Effector memory CD4-positive, alpha-beta T cell (primary cell): ENCODE measurements at regions not wholly inside any gene's neighbourhood (a gene's known extent, or its start where the extent isn't known, plus 50 kb on each side); places are given as distances from the start of the nearest gene placed in this dataset.

Experiments used
- DNase-seq, 3 donors: peaks; one replicate each; pipeline ENCODE4 v3.0.0-alpha.2; 2020
- H3K27ac ChIP-seq: 2 replicates; pipeline ENCODE4 v1.7.0; 2013; ENCODE audit warnings: mild to moderate bottlenecking, low read length, moderate library complexity; ENCODE audit not compliant: insufficient read depth, poor library complexity, severe bottlenecking
- H3K27me3 ChIP-seq: replicated peaks from 2 replicates; pipeline ENCODE4 v1.7.0; 2013; ENCODE audit warnings: mild to moderate bottlenecking, low read length; ENCODE audit not compliant: insufficient read depth, control insufficient read depth, poor library complexity, severe bottlenecking
- H3K36me3 ChIP-seq: 2 replicates; pipeline ENCODE4 v1.7.0; 2013; ENCODE audit warnings: mild to moderate bottlenecking, low read length, moderate library complexity; ENCODE audit not compliant: control insufficient read depth, insufficient read depth
- H3K4me1 ChIP-seq: 2 replicates; pipeline ENCODE4 v1.7.0; 2013; ENCODE audit warnings: low read length, mild to moderate bottlenecking; ENCODE audit not compliant: control insufficient read depth, insufficient read depth, poor library complexity, severe bottlenecking
- H3K4me3 ChIP-seq: 2 replicates; pipeline ENCODE4 v1.7.0; 2013; ENCODE audit warnings: low read length, low read depth, mild to moderate bottlenecking; ENCODE audit not compliant: insufficient read depth, poor library complexity, severe bottlenecking
- H3K9me3 ChIP-seq: 2 replicates; pipeline ENCODE4 v1.7.0; 2013; ENCODE audit warnings: mild to moderate bottlenecking, low read length, moderate library complexity; ENCODE audit not compliant: control insufficient read depth

DNA sequence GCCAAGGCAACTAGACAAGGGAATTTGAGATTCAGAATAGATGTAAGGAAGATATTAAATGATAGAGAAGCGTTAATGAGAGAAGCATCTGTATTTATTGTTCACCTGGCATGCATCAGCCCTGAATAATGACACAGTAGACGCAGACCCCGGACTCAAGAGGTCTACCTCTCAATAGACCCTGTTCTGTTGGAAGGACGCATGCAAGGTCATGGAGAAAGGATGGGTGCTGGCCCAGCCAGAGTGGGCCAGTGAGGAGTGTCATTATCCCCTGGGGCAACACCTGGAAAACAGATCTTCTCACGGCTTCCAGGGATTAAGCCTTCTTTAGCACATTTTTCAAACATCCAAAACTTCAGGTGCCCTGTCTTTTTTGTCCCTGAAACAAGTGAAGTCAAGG lies 461.0 kb downstream of the EIPR1 start:
- H3K9me3 ChIP-seq = no peaks in the 10 kb centered on the region
- no peak overlapping the region for H3K4me3 ChIP-seq
- no peaks in the 10 kb centered on the region for H3K27me3 ChIP-seq
- DNase-seq = no peak
- no peaks in the 10 kb centered on the region for H3K4me1 ChIP-seq
- H3K27ac ChIP-seq = no peak overlapping the region
- no peaks in the 10 kb centered on the region for H3K36me3 ChIP-seq

DNA sequence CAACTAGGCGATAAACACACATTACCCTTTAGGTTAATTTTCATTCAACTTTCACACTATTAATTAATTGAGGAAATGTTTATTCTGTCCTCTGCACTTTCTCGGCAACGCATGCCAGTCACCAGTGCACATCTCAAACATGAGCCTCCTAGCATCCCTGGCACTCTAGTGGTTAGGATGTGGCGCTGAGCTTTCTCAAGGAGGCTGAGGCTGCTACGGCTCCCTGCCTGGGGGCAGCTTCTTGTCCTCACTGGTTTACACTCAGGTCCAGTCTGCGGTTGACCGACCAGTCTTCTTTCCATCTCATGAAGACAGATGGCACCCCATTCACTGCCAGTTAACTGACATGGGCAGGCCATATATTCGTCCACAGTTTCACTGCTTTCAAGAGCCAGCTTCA lies 463.4 kb downstream of the EIPR1 start:
- Histone ChIP-seq H3K4me1 (no peaks in the 10 kb centered on the region), H3K27me3 (no peaks in the 10 kb centered on the region), H3K4me3 (no peak overlapping the region), H3K9me3 (no peaks in the 10 kb centered on the region), H3K27ac (no peak overlapping the region), H3K36me3 (no peaks in the 10 kb centered on the region)
- DNase-seq = no peak

DNA sequence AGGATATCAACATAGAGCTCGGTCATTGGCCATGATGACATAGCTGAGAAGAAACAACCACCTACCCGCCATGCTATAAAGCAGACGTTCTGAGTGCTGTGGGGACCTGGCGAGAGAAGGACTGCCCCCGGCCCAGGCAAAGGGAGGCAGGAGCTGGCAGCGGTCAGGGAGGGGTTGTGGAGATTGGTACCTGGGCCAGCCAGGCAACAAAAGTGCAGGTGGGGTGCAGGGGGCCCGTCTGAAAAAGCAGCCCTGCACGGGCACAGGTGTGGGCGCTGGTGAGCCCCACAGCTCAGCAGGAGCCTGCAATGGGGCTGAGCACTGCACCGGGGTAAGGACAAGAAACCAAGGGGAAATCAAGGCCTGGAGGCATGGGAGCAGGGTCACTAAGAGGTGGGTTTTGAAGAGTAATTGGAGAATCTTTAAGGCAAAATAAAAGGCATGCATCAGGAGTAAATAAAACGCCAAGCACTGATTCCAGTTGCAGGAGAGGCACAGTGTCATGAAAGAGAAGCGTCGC lies 464.0 kb downstream of the EIPR1 start:
- Histone ChIP-seq H3K4me3 (no peak overlapping the region), H3K9me3 (no peaks in the 10 kb centered on the region), H3K27ac (no peak overlapping the region), H3K4me1 (no peaks in the 10 kb centered on the region), H3K36me3 (no peaks in the 10 kb centered on the region), H3K27me3 (no peaks in the 10 kb centered on the region)
- no peak for DNase-seq

DNA sequence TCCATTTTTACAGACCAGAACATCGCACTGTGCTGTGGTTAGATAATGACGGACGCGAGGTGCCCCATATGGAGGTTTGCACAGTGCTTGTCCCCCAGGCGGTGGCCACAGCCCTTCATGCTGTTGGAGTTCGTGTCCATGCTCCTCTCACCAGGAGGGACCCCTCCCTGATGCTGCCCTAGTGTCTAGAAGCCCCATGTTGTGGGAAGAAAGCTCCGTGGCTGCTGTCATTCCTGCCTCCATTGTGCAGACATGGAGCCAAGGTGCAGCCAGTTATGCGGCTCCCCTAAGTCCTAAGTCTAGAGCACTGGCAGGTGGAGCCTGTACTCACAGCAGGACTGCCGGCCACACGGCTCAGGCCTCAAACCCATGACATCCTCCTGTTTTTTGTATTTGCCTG lies 464.9 kb downstream of the EIPR1 start:
- H3K36me3 ChIP-seq = no peaks in the 10 kb centered on the region
- no peaks in the 10 kb centered on the region for H3K4me1 ChIP-seq
- DNase-seq = no peak
- no peaks in the 10 kb centered on the region for H3K9me3 ChIP-seq
- H3K4me3 ChIP-seq = no peak overlapping the region
- H3K27ac ChIP-seq = no peak overlapping the region
- H3K27me3 ChIP-seq = no peaks in the 10 kb centered on the region

DNA sequence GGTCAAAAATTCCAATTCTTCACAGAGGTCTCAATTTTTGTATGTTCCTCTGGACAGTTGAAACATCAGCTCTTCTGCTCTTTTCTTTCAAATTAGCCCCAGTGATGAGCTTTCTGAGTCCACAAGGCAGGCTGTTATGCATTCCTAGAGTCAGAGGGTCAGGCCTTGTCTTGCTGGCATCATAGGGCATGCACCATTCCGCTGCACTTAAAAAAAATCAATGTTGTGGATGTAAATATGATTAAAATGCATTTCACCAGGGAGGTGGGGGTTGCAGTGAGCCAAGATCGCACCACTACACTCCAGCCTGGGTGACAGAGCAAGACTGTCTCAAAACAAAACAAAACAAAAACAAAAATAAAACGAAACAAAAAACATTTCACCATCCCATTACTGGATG lies 465.3 kb downstream of the EIPR1 start:
- Histone ChIP-seq H3K4me1 (no peaks in the 10 kb centered on the region), H3K27me3 (no peaks in the 10 kb centered on the region), H3K9me3 (no peaks in the 10 kb centered on the region), H3K4me3 (no peak overlapping the region), H3K27ac (no peak overlapping the region), H3K36me3 (no peaks in the 10 kb centered on the region)
- DNase-seq = no peak

DNA sequence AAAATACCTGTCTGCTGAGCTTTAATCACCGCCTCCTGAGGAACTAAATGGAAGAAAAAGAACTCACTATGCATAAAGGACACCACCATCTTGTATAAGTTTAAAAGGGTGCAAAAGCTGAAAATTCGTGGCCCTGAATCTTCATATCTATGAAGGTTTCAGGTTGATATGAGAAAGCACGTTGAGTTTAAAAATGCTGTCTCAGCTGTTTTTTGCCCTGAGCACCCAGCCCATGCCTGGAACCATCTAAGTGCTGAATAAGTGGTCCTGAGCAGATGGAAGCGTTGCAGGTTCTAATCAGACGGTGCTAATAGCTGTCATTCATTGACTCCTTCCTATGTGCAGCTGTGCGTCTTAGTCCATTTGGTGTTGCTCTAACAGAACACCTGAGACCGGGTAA lies 467.4 kb downstream of the EIPR1 start:
- no peaks in the 10 kb centered on the region for H3K4me1 ChIP-seq
- H3K36me3 ChIP-seq = no peaks in the 10 kb centered on the region
- H3K9me3 ChIP-seq = no peaks in the 10 kb centered on the region
- H3K27ac ChIP-seq = no peak overlapping the region
- no peaks in the 10 kb centered on the region for H3K27me3 ChIP-seq
- no peak for DNase-seq
- H3K4me3 ChIP-seq = no peak overlapping the region

DNA sequence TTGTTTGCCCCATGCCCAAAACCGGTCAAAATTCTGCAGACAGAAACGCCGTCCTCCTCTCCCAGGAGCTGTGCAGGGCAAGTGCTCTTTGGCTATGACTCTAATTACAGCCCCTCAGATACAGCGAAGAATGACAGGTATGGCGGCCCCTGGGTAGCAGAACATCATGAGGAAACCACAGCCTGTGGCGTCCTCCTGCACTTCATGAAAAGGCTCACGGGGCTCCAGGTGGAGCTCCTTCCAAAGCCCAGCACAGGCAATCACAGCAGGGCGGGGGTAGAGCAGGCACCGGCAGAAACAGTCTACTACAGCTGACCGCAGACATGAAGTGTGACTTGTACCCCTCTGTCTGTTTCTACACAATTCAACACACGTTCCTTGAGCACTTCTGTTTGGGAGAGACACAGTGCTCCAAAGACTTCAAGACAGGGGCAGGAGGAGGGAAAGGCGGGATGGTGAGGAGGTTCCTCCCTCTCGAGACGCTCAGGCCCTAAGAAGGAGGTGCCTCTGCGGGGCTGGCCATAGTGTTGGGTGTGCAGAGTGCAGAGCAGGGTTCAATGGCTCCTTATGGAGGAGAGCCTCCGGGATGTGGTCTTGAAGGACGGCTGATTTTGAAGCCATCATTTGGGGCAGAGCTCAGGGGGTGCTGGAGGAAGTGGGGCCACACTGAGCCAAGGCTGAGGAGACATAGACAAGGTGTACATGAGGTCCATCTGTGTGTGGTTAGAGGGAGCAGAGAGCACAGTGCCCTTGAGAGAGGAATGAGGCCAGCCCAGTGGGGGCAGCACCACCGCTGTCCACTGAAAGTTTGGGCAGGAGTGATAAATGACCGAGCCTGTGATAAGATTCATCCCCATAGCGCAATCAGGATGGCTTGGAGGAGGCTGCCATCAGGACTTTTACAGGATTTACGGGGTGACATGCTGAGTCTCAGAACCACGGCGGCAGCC lies 468.3 kb downstream of the EIPR1 start:
- no peaks in the 10 kb centered on the region for H3K9me3 ChIP-seq

DNA sequence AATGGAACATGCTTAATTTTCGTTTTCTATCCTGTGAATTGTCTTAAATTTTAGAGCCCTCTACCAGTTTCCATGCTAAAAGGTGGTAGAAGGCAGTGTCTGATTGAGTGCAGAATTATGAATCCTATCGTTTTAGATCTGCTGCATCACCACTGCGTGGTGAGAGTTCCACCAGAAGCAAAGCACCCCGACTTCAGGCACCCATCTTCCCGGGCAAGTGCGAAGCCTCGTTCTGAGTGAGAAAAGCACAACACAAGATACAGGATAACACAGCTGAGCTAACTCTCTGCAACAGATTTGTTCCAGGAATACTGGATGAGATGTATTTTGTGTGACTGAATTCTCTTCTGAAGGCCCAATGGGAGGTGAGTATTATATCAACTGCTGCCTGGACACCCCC lies 471.5 kb downstream of the EIPR1 start:
- Histone ChIP-seq H3K27ac (no peak overlapping the region), H3K36me3 (no peaks in the 10 kb centered on the region), H3K27me3 (no peaks in the 10 kb centered on the region), H3K9me3 (no peaks in the 10 kb centered on the region), H3K4me3 (no peak overlapping the region), H3K4me1 (no peaks in the 10 kb centered on the region)
- DNase-seq = no peak

More for the DNA sequence above, 468.3 kb downstream of the EIPR1 start:
- Histone ChIP-seq H3K4me1 (no peaks in the 10 kb centered on the region), H3K4me3 (no peak overlapping the region), H3K27ac (no peak overlapping the region), H3K36me3 (no peaks in the 10 kb centered on the region), H3K27me3 (no peaks in the 10 kb centered on the region)
- DNase-seq = no peak

DNA sequence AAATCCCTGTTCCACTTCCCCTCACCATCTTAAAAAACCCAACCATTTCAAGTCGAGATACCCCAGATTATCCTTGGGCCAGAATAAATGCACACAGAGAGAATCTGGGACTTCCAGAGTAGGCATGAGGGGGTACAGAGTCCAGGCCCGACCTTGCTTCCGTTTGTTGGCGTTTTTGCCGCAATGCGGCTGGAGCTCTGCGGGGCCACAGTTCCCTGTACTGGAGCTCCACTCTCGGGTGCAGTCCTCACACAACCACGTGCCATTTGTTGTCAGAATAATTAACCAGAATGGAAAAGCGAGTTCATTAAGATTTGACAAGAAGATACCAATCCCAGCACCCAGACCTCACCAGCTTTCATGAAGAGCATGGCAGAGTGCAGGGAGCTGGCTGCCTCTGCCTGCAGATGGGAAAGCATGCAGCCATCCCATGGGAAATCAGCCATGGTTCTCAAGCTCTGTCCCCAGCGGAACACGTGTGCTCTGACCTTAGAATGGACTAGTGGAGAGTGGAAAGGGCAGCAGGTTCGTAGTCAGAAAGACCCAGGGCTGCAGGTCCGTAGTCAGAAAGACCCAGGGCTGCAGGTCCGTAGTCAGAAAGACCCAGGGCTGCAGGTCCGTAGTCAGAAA lies 472.8 kb downstream of the EIPR1 start:
- Histone ChIP-seq H3K36me3 (no peaks in the 10 kb centered on the region), H3K9me3 (no peaks in the 10 kb centered on the region), H3K27me3 (no peaks in the 10 kb centered on the region), H3K27ac (no peak overlapping the region), H3K4me1 (no peaks in the 10 kb centered on the region), H3K4me3 (no peak overlapping the region)
- no peak for DNase-seq
